SIG-M5 treated with dmso at 0.1 percent for 504 hours (cell line): ENCODE measurements at regions not wholly inside any gene's neighbourhood (a gene's known extent, or its start where the extent isn't known, plus 50 kb on each side); places are given as distances from the start of the nearest gene placed in this dataset.

Source experiments
- DNase-seq: peaks from one replicate; lab custom pipeline; 2025; ENCODE audit not compliant: unreplicated experiment; lab: John Stamatoyannopoulos, UW

DNA sequence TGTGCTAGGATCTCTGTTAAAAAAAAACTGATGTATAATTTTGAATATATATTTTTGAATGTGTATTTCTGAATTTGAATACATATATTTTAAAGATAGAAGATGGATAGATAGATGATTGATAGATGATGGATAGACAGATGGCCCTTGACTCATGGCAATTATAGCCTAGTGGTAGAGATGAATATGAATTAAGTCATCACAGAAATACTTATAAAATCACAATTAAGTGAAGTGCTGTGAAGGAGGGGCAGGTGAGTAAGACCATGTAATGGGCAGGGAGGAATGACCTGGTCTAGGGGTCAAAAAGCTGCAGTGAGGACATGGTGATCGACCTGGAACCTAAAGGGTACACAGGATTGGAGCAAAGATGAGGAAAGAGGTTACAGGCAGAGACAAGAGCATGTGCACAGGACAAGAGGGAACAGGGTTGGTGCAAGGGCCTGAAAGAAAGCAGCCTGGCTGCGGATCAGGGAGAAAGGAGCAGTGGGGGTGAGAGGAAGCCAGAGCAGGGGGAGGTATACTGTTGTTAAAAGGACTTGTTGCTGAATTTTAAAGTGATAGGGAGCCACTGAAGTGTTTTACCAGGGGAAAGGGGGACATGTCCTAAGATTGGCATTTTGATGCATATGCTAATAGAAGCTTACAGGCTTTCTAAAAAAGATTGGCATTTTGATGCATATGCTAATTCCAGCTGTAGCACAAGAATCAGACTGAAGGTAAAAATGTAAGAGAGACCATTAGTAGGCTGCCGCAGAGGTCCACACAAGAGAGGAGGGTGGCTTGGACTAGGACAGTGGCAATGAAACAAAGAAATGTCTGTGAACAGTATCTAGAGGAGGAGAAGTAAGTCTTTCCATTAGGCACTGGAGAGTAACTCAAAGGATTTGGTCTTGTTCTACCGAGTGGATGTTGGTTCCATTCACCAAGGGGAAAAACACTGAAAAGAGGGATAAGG, 527.8 kb downstream of the AGTPBP1 start:
- no peak for DNase-seq

DNA sequence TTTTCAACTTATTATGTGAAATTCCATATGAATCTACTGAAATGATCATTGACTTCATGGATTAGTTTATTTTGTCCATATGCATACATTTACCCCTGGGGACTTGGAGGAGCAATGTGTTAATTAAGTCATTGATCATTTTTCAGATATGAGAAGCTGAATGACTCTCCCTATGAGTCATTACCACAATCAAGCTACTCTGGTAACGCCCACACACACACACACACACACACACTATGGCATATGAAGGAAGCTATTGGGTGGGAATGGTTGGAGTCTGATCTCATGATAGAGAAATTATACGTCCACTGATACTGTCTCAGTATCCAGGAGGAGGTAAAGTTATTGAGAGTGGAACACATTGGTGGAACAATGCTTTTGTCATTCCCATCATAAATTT, 528.9 kb downstream of the AGTPBP1 start:
- DNase-seq = no peak

DNA sequence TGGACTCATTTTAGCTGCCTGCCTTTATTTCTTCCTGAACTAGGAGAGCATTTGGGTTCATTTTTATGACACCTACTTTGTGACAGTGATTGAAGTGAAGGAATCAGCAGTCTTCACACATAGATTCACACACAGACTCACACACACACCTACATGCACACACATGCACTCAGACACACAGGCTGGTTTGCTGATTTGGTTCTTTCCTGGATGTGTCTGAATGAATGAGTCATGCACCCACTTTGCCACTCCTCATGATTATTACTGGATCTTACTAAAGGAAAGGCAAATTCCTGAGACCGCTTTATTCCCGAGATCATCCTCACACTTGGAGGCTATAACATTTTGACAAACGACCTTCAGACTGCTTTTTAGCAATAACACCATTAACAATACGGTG, 529.5 kb downstream of the AGTPBP1 start:
- no peak for DNase-seq

DNA sequence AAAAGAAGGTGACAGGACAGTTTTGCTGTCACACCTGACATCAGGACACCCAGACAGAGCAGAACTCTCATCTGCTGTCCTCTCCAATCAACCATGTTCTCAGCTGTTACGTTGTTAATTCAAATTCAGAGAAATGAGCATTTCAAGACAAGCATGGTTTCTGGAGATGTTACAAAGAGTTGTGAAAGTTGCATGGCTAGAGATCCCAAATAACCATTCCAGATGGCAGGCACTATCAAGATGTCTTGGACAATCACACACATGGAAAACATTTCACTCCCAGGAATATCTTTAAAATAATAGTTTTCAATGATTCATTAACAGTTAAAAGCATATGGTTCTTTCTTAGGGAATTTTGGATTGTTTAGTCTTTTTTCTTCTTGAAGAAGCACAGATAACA, 533.1 kb downstream of the AGTPBP1 start:
- no peak for DNase-seq

DNA sequence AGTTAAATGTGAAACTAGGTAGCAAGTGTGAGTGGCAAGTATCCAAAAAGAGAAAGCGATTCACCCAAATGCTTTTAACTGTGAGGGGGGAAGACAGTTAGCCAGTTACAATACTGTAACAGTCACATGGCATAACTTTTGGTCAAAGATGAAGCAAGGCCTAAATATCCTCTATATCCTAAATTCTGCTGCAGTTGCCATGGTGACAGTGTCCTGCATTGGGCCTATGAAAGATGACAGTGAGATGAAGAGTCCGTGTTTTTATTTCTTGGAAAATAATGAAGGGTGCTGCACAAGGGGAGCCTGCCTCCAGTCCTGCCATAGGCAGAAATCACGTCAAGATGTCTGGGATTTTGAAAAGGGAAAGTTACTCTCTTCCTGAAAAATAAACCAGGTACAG, 534.6 kb downstream of the NTRK2 start:
- DNase-seq = no peak

DNA sequence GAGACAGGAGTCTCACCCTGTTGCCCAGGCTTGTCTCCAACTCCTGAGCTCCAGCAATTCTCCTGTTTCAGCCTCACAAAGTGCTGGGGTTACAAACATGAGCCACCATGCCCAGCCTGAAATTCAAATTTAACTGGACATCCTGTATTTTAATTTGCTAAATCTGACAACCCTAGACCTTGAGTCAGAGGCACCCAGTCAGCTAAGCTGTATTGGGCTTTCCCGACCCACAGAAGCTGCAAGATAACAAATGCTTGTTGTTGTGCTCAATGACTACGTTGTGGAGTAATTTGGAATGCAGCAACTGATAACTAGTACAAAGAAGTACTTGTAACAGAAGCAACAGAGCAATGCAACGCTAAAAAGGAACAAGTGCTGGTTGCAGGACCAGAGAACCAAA, 533.1 kb downstream of the NTRK2 start:
- DNase-seq = no peak

DNA sequence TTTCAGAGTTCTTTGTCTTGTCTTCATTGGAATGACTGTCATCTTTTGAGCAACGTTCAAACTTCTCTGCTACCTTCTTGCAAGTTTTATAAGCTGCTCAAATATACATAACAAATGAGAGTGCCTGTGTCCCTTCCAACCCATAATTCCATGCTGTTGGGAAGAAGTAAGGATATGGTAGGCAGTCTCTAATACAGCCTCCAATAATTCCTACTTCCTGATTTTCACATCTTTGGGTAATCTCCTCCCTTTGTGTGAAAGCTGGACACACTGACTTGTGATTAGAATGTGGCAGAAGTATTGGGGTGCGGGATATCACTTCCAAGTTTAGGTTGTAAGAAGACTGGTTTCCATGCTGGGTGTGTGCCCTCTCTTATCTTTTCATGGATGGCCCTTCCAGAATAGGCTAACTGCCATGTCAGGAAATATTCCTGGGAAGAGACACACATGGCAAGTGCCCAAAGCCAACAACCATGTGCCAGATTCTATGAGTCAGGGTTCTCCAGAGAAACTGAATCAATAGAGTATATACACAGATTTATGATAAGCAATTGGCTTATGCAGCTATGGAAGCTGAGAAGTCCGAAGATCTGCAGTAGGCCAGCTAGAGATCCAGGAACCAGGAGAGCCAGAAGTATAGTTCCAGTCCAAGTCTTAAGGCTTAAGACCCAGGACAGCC, 531.3 kb downstream of the NTRK2 start:
- no peak for DNase-seq

DNA sequence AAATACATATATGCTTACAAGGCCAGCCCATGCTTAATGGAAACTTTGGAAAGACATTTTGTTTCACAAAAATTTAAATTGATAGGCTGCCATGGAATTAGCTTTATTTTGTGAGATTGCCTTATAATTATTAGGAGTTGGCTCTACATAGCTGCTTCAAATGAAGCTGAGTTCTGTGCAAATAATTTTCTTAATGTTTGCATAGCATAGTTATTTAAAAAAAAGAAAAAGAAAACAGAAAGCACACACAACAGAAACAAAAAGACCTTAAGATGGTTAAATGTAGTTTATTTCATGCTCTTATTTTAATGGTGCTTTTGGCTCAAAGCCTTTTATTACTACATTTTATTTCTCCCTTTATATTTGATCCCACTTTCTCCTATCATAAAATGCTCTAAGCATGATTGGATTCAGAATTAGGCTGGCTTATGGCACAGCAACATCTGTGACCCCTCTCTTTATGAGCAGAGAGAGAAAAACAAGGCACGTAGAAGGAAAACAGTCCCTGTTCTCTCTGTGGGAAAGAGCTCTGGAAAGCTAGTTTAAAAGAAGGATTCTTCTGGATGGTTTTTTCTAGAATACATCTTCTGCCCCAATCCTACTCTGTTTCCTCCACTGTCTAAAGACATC, 530.5 kb downstream of the NTRK2 start:
- no peak for DNase-seq

DNA sequence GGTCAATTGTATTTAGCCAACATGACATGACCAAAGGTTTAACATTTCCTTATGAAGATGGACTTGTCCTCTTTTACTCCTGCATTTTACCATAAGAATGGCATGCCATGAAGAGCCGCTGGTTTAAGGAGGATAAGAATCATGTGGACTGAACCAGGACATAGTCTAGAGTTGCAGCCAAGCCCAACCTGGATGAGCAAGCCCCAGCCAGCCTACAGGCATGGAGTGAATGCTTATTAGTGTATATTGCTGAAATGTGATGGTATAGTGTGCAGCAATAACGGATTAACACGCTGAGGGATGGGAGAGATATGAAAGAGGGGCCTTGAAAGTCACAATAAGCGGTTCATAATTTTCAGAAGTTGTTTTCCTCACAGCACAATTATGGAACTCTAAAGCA, 523.2 kb downstream of the NTRK2 start:
- no peak for DNase-seq

DNA sequence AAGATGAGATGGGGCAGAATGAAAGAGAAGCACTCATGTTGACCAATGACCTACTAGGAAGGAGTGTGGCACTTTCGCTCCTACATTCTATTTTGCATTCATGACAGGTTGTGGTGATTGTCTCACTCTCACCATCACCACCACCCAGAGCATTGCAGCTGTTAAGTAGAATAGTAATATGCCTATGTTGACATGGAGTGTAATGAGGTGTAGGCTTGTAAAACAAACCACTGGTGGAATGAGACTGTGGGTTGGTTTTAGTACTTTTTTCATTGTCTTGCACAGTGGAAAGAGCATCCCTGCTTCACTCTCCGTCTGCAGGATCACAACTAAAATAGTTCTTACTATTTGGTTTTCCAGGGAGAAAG, 516.7 kb downstream of the NTRK2 start:
- no peak for DNase-seq

DNA sequence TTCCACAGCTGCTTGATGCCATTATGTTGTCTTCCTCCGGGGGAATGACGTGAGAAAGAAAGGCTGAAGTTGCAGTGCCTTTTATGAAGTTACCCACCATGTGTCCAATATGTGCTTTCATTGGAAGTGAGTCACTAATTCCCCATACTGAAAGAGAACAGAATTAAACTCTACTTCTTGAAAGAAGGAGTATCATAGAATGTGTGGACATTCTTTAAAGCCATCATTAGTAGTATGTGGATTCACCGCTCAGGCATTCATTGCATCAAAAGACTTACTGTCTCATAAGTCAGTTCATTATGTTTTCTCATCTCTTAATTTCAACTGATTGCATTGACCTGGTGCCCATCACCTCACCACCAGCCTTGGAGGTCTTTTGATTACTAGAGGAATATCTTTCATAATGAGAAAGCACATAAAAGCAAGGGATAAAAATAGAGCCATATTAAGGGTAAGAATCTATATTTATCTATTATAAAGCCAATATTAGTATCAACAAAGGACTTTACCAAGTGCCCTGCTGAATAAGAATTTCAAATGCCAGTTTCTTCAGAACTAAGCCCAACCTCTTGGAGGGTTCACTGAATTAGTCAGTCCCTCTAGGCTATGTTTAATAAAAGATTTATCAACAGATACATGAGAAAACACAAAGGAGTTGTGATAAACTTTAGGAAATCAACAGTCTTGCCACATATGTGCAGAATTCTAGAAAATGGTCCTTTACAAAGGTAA, 516.1 kb downstream of the NTRK2 start:
- DNase-seq = no peak

DNA sequence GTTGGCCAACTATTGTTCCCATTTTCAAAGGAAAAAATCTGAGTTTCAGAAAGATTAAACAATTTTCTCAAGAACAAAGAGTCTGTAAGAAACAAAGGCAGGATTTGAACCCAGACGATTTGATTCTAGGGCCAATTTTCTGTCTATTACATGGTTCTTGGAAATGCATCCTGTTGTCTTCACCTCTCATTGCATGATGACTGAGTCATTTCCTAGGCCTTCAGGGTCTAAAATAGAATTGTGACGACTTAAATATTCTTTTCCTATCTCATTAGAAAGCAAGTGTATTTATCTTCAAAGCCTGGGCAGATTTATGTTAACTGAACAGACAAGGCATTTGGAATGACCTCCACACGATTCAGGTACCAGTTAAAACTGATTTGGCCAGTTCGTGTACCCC, 512.9 kb downstream of the NTRK2 start:
- DNase-seq = no peak

DNA sequence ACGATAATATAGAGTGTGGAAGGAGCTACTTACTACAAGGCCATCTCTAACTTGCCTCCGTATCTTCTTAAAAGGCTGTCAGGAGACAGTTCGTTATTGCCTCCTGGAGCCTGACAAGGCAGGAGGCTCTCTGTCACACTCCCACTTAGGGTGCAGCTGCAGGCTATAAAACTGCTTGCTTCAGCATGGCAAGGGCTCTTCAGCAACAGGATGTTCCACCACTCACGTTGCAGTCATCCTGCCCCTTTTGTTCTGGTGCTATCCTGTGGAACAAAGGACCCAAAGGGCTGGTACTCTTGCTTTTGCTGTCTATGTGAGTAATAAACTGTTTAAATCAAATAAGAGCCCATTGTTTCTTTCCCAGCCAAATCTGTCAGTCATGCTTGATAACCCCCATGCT, 508.9 kb downstream of the NTRK2 start:
- DNase-seq = no peak

DNA sequence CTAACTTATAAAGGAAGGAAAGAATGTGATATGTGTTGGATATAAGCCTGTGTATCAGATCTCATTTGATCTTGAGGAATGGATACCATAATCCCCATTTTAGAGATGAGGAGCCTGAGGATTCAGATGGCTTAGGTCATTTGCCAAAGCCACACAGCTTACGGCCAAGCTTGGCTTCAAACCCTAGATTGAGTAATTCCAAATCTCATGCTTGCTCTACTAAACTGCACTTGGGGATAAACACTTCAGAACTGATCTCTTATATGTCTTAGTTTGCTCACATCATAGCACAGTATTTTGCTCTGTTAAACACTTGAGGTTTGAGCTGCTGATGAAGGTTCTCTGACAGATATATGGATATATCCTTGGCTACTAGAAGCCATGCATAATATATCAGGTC, 504.4 kb downstream of the NTRK2 start:
- no peak for DNase-seq

DNA sequence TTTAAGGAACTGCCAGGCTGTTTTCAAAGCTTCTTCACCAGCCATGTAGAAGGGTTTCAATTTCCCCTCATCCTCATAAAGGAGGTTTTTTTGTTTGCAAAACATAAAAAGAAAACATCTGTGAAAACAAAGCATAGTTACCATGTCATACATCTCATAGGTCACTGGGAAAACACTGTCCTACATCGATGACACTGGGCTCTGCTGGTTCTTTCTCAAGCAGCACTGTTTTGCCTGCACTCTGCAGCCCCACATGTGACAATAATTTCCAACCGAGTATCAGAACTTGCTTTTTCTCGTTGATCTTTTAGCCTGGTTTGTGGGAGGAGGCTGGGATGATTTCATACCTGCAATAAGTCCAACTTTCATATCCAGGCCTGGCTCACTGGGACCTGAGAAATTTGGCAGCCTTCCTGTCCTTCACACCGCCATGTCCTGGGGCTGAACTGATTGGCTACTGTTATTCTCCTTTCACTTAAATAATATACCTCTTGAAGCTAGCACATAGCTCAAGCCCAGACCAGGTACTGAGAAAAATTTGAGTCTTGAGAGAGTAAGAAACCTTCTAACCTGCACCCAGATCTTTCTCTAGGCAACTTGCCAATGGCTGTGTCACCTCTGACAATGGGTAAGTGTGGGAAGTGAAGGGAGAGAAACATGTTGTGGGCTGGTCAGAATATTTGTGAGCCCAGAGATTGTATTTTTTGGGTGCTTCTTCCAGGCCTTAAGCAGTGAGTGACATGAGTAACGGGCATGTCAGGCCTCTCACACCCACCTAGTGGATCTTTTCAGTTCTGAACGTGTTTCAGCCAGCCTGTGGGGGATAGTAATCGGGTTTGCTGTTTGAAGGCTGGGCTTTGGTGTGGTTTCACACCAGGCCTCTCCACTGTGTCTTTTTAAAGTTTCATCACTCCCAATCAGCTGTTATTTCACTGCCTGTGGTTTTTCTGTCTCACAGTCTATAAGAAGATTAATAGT, 502.8 kb downstream of the NTRK2 start:
- DNase-seq = no peak

DNA sequence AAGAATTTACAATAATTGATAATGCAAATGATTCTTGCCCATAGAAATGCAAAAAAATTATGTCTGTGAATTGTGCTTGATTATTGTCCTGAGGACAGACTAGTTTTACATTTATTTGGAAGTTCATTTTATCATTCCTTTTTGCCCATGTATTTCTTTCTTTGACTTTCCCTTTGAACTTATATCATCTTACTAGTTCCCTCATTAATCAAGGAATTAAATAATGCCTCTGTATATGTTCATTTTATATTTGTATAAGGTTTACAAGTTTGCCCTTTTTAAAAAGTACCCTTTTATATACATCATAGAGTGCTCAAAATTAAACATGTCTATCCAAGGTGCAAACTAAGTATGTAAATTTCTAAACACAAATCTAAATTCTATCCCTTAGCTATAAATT, 501.6 kb downstream of the NTRK2 start:
- DNase-seq = no peak

DNA sequence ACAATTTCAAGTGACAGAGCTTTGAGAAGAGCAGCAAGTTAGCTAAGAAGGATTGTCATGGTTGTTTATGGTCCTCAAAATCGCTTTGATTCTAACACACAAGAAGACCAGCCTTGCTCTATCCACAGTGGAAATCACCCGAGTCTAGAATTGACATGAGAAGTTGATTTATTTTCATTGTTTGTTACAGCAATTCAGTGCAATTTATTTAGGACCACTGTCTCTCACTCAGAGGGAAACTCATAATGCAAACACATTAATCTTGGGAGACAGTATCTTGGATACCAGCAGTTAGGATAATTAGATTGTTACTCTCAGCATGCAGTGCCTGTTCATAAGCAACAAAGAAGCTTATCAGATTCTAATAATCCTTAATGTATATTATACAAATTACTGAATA, 498.9 kb downstream of the NTRK2 start:
- no peak for DNase-seq

DNA sequence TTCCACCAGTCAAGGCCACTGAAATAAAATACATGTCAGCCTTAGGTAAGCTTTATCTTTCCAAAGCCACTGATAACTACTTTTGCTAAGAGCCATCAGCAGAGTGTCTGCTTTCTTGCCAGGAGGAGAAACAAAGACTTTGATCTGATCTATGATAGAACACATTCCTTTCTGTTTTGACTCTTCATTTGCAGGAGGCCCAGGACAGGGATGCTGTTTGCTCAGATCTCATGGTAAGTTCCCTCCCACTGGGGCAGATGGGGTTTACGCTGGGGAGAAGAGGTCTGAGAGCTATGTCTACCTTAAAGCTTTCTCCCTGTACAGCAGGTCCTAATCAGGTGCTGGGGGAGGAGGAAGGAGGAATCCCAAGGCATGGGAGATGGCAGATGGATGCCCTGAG, 497.6 kb downstream of the NTRK2 start:
- no peak for DNase-seq

DNA sequence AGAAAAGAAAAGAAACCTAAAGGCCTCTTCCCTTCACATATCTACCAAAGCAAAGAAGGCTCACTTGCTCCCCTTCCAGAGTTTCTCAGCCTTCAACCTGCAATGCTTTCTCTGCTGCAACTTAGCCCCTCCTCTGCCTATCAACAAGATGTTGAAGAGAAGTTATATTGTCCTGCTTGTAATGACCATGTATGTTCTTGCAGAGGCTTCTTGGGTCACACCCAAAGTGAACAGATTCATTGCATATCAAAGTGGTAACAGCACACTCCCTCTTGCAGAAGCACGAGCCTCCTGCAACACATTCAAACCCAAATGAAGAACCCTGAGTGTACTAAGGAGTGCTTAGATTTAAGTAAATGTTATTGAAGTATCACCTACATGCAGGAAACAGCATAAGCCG, 494.3 kb downstream of the NTRK2 start:
- no peak for DNase-seq

DNA sequence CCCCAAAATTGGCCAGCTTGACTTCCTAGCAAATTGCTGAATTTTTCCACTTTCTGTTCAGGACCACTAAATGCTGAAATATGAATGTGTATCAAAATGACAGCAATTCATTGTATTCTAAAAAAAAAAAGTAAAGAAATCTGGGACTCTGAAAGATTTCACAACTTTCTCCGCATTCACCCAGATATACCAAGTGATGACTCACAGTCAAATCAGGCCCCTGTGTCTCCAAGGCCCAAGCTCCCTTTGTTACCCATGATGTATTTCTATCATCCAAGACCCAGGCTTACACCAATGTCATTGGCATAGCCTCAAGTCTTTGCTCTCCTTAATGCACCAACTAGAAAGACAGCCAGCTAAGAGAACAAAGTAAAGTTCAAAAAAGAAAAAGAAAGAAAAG, 493.9 kb downstream of the NTRK2 start:
- DNase-seq = no peak
